KOPT-K1 (cell line): ENCODE measurements at regions not wholly inside any gene's neighbourhood (a gene's known extent, or its start where the extent isn't known, plus 50 kb on each side); places are given as distances from the start of the nearest gene placed in this dataset.
A peak's percentile ranks its signal among the peaks of the same experiment; 100 is the strongest.
"Not testable (repeated sequence)": the region's sequence is repeated elsewhere in the genome, so short reads cannot be mapped to it uniquely, and the experiment has no call there.

ENCODE experiments used
- H3K27ac ChIP-seq: fragments of 200-600 bp; sonication (generic); 2 replicates; pipeline ENCODE4 v1.5.1; 2016; ENCODE audit warnings: antibody characterized with exemption, mild to moderate bottlenecking, low read depth, low read length; ENCODE audit not compliant: poor library complexity, severe bottlenecking
- H3K36me3 ChIP-seq: fragments of 200-600 bp; sonication (generic); 2 replicates; pipeline ENCODE4 v1.5.1; 2017; ENCODE audit warnings: antibody characterized with exemption, mild to moderate bottlenecking, low read length, moderate library complexity; ENCODE audit not compliant: insufficient read depth
- H3K9me3 ChIP-seq: fragments of 200-600 bp; sonication (generic); 2 replicates; pipeline ENCODE4 v1.5.1; 2017; ENCODE audit warnings: antibody characterized with exemption, low read length, mild to moderate bottlenecking; ENCODE audit not compliant: insufficient read depth, poor library complexity, severe bottlenecking

GRCh38 chrX:2640436-2641150, 50.5 kb upstream of the CD99 start:
- Histone ChIP-seq H3K27ac (no peak overlapping the region), H3K36me3 (peaks cover 38% of the 10 kb centered on the region), H3K9me3 (no peaks in the 10 kb centered on the region)

DNA sequence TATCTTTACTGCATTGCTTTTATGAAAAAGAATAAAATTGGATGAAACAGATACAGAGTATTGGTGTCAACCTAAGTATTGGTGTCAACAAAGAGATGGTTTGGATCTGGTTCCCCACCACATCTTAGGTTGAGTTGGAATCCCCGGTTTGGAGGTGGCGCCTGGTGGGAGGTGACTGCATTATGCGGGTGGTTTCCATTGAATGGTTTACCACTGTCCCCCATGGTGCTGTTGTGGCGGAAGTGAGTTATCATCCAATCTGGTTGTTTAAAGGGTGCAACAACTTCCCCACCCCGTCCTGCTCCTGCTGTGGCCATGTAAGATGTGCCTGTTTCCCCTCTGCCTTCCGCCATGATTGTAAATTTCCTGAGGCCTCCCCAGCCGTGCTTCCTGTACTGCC, 52.8 kb upstream of the CD99 start:
- peaks cover 38% of the 10 kb centered on the region for H3K36me3 ChIP-seq
- H3K9me3 ChIP-seq, result no peaks in the 10 kb centered on the region
- no peak overlapping the region for H3K27ac ChIP-seq

GRCh38 chrX:2635342-2635741, 55.8 kb upstream of the CD99 start:
- Histone ChIP-seq H3K36me3 (peaks cover 25% of the 10 kb centered on the region), H3K27ac (no peak overlapping the region), H3K9me3 (no peaks in the 10 kb centered on the region)

DNA sequence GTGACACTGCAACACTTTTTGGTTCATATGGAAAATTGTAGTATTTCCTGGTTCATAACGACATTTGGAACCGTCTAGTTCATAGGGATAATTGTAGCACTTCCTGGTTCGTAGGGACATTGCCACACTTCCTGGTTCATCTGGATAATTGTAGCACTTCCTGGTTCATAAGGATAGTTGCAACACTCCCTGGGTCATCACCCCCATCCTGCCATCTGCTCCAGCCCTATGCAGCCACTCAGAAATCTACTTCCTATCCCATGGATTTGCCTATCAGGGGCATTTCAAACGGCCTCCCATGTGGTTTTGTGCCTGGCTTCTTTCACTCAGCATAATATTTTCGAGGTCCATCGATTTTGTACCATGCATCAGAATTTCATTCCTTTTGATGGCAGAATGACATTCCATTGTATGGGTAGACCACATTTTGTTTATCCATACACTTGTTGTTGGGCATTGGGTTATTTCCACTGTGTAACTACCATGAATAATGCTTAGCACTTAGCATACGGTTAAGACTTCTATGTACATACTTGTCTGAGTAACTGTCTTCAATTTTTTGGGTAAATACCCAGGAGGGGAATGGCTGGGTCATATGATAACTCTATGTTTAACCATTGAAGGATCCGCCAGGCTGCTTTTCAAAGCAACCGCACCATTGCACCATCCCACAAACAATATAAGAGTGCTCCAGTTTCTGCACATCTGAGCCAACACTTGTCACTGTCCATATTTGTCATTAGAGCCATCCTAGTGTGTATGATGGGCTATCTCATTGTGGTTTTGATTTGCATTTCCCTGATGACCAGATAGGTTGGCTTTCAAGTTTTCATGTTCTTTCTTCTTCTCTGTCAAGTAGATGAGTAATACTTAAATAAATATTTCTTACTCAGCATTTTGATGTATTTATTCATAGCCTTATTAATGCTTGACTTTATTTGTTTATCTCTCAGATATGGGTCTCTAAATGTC, 58.3 kb upstream of the CD99 start:
- H3K27ac ChIP-seq, result peak overlapping the region; percentile 73
- H3K36me3 ChIP-seq, result peaks cover 14% of the 10 kb centered on the region
- no peaks in the 10 kb centered on the region for H3K9me3 ChIP-seq

DNA sequence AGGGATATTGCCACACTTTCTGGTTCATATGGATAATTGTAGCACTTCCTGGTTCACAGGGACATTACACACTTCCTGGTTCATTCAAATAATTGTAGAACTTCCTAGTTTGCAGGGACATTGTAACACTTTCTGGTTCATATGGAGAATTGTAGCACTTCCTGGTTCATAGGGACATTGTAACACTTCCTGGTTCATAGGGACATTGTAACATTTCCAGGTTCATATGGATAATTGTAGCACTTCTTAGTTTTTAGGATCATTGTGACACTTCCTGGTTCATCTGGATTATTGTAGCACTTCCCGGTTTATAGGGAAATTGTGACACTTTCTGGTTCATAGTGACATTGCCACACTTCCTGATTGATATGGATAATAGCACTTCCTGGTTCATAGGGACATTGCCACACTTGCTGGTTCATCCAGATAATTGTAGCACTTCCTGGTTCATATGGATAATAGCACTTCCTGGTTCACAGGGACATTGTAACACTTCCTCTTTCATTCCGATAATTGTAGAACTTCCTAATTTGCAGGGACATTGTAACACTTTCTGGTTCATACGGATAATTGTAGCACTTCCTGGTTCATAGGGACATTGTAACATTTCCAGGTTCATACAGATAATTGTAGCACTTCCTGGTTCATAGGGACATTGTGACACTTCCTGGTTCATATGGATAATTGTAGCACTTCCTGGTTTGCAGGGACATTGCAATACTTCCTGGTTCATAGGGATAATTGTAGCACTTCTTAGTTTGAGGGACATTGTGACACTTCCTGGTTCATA, 59.2 kb upstream of the CD99 start:
- H3K9me3 ChIP-seq, result no peaks in the 10 kb centered on the region
- peak overlapping the region; percentile 73 for H3K27ac ChIP-seq
- peaks cover 21% of the 10 kb centered on the region for H3K36me3 ChIP-seq

- Histone ChIP-seq H3K36me3 (peaks cover 29% of the 10 kb centered on the region), H3K27ac (peak overlapping the region; percentile 73)
- not testable (repeated sequence) for H3K9me3 ChIP-seq
These were observed 60.0 kb upstream of the CD99 start for GRCh38 chrX:2630935-2631742.

DNA sequence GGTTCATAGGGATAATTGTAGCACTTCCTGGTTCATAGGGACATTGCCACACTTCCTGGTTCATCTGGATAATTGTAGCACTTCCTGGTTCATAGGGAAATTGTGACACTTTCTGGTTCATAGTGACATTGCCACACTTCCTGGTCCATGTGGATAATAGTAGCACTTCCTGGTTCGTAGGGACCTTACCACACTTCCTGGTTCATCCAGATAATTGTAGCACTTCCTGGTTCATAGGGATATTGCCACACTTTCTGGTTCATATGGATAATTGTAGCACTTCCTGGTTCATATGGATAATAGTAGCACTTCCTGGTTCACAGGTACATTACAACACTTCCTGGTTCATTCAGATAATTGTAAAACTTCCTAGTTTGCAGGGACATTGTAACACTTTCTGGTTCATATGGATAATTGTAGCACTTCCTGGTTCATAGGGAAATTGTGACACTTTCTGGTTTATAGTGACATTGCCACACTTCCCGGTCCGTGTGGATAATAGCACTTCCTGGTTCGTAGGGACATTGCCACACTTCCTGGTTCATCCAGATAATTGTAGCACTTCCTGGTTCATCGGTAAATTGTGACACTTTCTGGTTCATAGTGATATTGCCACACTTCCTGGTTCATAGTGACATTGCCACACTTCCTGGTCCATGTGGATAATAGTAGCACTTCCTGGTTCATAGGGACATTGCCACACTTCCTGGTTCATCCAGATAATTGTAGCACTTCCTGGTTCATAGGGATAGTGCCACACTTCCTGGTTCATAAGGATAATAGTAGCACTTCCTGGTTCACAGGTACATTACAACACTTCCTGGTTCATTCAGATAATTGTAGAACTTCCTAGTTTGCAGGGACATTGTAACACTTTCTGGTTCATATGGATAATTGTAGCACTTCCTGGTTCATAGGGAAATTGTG, 60.8 kb upstream of the CD99 start:
- peak overlapping the region; percentile 73 for H3K27ac ChIP-seq
- not testable (repeated sequence) for H3K9me3 ChIP-seq
- peaks cover 35% of the 10 kb centered on the region for H3K36me3 ChIP-seq

DNA sequence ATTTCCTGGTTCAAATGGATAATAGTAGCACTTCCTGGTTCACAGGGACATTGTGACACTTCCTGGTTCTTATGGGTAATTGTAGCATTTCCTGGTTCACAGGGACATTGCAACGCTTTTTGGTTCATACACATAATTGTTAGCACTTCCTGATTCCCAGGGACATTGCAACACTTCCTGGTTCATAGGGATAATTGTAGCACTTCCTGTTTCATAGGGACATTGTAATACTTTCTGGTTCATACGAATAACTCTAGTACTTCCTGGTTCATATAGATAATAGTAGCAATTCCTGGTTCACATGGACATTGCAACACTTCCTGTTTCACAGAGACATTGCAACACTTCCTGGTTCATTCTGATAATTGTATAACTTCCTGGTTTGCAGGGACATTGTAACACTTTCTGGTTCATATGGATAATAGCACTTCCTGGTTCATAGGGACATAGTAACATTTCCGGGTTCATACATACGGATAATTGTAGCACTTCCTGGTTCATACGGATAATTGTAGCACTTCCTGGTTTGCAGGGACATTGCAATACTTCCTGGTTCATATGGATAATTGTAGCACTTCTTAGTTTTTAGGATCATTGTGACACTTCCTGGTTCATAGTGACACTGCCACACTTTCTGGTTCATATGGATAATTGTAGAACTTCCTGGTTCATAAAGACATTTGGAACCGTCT, 61.6 kb upstream of the CD99 start:
- H3K36me3 ChIP-seq, result peaks cover 43% of the 10 kb centered on the region
- H3K27ac ChIP-seq, result peak overlapping the region; percentile 73
- no peaks in the 10 kb centered on the region for H3K9me3 ChIP-seq

- Histone ChIP-seq H3K36me3 (peaks cover 49% of the 10 kb centered on the region), H3K9me3 (no peaks in the 10 kb centered on the region), H3K27ac (peak overlapping the region; percentile 73)
These were observed 62.3 kb upstream of the CD99 start for GRCh38 chrX:2628751-2629315.

- H3K9me3 ChIP-seq, result no peaks in the 10 kb centered on the region
- peaks cover 64% of the 10 kb centered on the region for H3K36me3 ChIP-seq
- H3K27ac ChIP-seq, result no peak overlapping the region
These were observed 63.7 kb upstream of the CD99 start for GRCh38 chrX:2627272-2627867.

DNA sequence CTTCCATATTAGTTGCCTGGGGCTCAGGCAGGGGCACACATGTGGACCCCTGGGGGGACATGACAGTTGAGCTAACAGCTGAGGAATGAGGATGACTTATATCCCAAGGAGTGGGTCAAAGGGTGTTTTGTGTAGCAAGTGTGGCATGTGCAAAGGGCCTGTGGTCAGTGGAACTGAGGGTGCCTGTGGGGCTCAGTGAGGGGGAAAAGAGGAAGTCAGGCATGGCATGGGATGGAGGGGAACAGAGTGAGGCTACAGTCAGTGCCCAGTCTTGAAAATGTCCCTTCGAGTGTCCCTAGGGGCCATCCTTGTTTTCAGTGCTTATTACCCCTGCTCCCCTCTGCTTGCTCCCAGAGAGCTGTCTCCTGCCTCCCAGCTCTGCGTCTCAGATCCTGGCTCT, 64.3 kb upstream of the CD99 start:
- H3K9me3 ChIP-seq, result no peaks in the 10 kb centered on the region
- H3K27ac ChIP-seq, result no peak overlapping the region
- peaks cover 70% of the 10 kb centered on the region for H3K36me3 ChIP-seq

DNA sequence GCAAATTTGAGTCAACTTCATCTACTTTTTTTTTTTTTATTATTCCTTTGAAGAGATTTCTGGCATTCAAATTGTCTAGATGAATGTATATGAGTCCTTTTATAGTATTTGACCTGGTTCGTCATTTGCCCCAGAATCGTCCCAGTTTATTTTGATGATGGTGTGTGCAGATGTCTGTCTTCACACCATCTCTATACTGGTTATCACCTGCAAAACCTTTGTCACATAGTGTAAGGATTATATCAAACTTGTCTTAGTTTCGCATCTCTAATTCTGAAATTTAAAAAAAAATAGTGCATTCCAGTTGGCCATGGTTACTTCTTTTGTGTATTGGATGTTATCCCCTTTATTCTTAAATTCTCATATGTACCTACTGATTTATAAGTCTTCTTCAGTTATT, 70.5 kb upstream of the CD99 start:
- no peaks in the 10 kb centered on the region for H3K9me3 ChIP-seq
- peaks cover 94% of the 10 kb centered on the region for H3K36me3 ChIP-seq
- no peak overlapping the region for H3K27ac ChIP-seq
